Smooth muscle cell (in vitro differentiated cells): ENCODE measurements at regions not wholly inside any gene's neighbourhood (a gene's known extent, or its start where the extent isn't known, plus 50 kb on each side); places are given as distances from the start of the nearest gene placed in this dataset.

Source experiments
- DNase-seq: peaks from one replicate; lab custom pipeline; 2025; ENCODE audit not compliant: unreplicated experiment; lab: John Stamatoyannopoulos, UW
- H2AFZ ChIP-seq: fragments of 200-600 bp; sonication (generic); 2 replicates; pipeline ENCODE4 v1.6.0; 2016; ENCODE audit warnings: antibody characterized with exemption, low read depth, mild to moderate bottlenecking
- H3F3A ChIP-seq: fragments of 200-600 bp; sonication (generic); 2 replicates; pipeline ENCODE4 v1.6.0; 2017; ENCODE audit warnings: antibody characterized with exemption, low read depth
- H3K27ac ChIP-seq: fragments of 200-600 bp; sonication (generic); 2 replicates; pipeline ENCODE4 v1.5.1; 2016; ENCODE audit warnings: low read depth, mild to moderate bottlenecking
- H3K27me3 ChIP-seq: fragments of 200-600 bp; sonication (generic); 2 replicates; pipeline ENCODE4 v1.6.1; 2016; ENCODE audit warnings: low read depth, mild to moderate bottlenecking
- H3K36me3 ChIP-seq: fragments of 200-600 bp; sonication (generic); 2 replicates; pipeline ENCODE4 v1.5.1; 2016; ENCODE audit warnings: low read depth
- H3K4me1 ChIP-seq: fragments of 200-600 bp; sonication (generic); 2 replicates; pipeline ENCODE4 v1.5.1; 2016; ENCODE audit warnings: low read depth
- H3K4me2 ChIP-seq: fragments of 200-600 bp; sonication (generic); 2 replicates; pipeline ENCODE4 v1.6.0; 2016; ENCODE audit warnings: mild to moderate bottlenecking
- H3K4me3 ChIP-seq: fragments of 200-600 bp; sonication (generic); 2 replicates; pipeline ENCODE4 v1.5.1; 2016; ENCODE audit warnings: mild to moderate bottlenecking
- H3K79me2 ChIP-seq: fragments of 200-600 bp; sonication (generic); 2 replicates; pipeline ENCODE4 v1.6.0; 2016; ENCODE audit warnings: low read depth, mild to moderate bottlenecking
- H3K9ac ChIP-seq: fragments of 200-600 bp; sonication (generic); 2 replicates; pipeline ENCODE4 v1.6.0; 2016; ENCODE audit warnings: low read depth
- H3K9me3 ChIP-seq: fragments of 200-600 bp; sonication (generic); replicated peaks from 2 replicates; pipeline ENCODE4 v1.5.1; 2016; ENCODE audit warnings: low read depth
- H4K20me1 ChIP-seq: fragments of 200-600 bp; sonication (generic); 2 replicates; pipeline ENCODE4 v1.6.0; 2016; ENCODE audit warnings: low read depth
- CTCF ChIP-seq: fragments of 200-600 bp; sonication (generic); IDR thresholded peaks from 2 replicates; pipeline ENCODE4 v1.5.1; 2017; ENCODE audit warnings: borderline replicate concordance, mild to moderate bottlenecking, antibody characterized with exemption; ENCODE audit not compliant: insufficient read depth, poor library complexity, severe bottlenecking
- WGBS: methylation state at CpG from one replicate; pipeline ENCODE4 v1.1.7; 2016; ENCODE audit warnings: low lambda C conversion rate; 5-methylcytosine and 5-hydroxymethylcytosine counted together

GRCh38 chr1:36738245-36738644 is 255.5 kb upstream of the CSF3R start:
- no peak for DNase-seq
- Histone ChIP-seq H3K27ac (no peak overlapping the region), H2AFZ (no peak overlapping the region), H3K79me2 (no peaks in the 10 kb centered on the region), H3K9me3 (no peaks in the 10 kb centered on the region), H3K9ac (no peak overlapping the region), H3F3A (no peaks in the 10 kb centered on the region), H4K20me1 (no peaks in the 10 kb centered on the region), H3K4me3 (no peak overlapping the region), H3K36me3 (no peaks in the 10 kb centered on the region), H3K4me2 (no peak overlapping the region), H3K4me1 (no peaks in the 10 kb centered on the region), H3K27me3 (peaks cover 33% of the 10 kb centered on the region)
- no peak for TF ChIP-seq CTCF
- 86% methylated on average over 5 of the region's 5 CpGs for WGBS

DNA sequence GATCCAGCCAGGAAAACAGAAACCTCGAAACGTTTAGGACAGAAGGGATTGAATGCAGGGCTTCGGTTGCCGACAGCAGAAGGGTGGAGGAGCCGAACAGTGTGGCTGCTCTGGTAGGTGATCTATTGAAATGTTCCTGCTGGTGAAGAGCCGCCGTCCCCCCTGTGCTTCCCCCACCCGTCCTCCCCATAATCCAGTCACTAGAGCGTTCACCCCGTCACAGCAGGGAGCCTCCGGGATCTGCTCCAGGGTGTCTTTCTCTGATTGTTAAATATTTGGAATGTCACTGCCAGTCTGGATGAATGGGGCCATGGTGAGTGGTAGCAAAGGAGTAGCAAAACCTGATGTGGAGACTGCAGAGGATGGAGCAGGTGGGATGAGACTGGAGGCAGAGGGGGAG is 255.1 kb upstream of the CSF3R start:
- no peak for TF ChIP-seq CTCF
- H3K27me3 ChIP-seq = peaks cover 33% of the 10 kb centered on the region
- no peak overlapping the region for H2AFZ ChIP-seq
- no peaks in the 10 kb centered on the region for H3K9me3 ChIP-seq
- WGBS = 82% methylated on average over 11 of the region's 11 CpGs
- H3K27ac ChIP-seq = no peak overlapping the region
- H3F3A ChIP-seq = no peaks in the 10 kb centered on the region
- no peak overlapping the region for H3K4me3 ChIP-seq
- H3K9ac ChIP-seq = no peak overlapping the region
- no peaks in the 10 kb centered on the region for H3K36me3 ChIP-seq
- no peaks in the 10 kb centered on the region for H3K4me1 ChIP-seq
- no peaks in the 10 kb centered on the region for H4K20me1 ChIP-seq
- no peak for DNase-seq
- H3K4me2 ChIP-seq = no peak overlapping the region
- no peaks in the 10 kb centered on the region for H3K79me2 ChIP-seq

DNA sequence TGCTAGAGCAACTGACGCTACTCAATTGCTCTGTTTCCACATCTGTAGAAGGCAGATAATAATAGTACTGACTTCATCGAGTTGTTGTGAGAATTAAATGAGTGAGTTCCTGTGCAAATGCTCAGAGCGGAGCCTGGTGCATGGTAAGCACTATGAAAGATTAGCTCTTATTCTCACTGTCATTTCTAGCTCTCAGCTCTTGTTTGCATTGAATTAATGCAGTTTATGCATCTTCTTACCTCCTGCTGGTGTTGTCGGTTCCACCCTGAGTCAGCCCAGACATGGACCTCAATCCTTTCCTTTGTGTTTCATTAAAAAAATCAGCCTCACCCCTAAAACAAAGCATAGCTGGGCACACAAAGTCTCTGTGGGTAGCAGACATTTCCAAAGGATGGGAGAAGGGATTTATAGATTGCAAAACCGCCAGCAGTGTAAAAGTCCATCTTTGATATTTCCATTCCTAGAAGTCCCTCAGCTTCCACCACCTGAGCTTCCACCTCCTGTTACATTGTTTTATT is 254.4 kb upstream of the CSF3R start:
- Histone ChIP-seq H3K27me3 (peaks cover 37% of the 10 kb centered on the region), H3K36me3 (no peaks in the 10 kb centered on the region)
- 74% methylated on average over 5 of the region's 5 CpGs for WGBS

More for the DNA sequence above, 254.4 kb upstream of the CSF3R start:
- Histone ChIP-seq H3F3A (no peaks in the 10 kb centered on the region), H3K27ac (no peak overlapping the region), H3K9me3 (no peaks in the 10 kb centered on the region), H2AFZ (no peak overlapping the region), H4K20me1 (no peaks in the 10 kb centered on the region), H3K4me1 (no peaks in the 10 kb centered on the region), H3K4me2 (no peak overlapping the region), H3K79me2 (no peaks in the 10 kb centered on the region), H3K4me3 (no peak overlapping the region), H3K9ac (no peak overlapping the region)
- TF ChIP-seq CTCF = no peak
- DNase-seq = no peak
